ENCODE measurements at regions not wholly inside any gene's neighbourhood (a gene's known extent, or its start where the extent isn't known, plus 50 kb on each side); places are given as distances from the start of the nearest gene placed in this dataset.

DNA sequence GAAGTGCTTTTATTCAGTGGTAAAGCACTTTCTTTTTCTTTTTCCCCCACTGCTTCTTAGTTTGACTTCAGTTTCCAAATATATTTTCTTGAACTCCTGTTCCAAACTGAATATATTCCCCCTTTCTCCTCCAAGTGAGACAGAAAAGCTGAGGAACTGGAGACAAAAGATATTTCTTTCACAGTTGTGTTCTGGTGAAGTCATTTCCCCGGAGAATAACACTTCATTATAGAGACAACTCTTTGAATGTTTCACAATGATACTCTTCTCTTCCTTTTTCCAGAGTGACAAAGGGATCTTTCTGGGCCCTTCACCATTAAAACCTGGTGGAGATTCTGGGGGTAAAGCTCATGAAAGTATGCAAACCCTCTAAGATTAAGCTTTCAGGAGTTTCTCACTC, 860.8 kb upstream of the SLITRK5 start:
- no peak for TF ChIP-seq EP300 (IDR thresholded peaks at IDR 0.05)
- TF ChIP-seq, protein P1, sequence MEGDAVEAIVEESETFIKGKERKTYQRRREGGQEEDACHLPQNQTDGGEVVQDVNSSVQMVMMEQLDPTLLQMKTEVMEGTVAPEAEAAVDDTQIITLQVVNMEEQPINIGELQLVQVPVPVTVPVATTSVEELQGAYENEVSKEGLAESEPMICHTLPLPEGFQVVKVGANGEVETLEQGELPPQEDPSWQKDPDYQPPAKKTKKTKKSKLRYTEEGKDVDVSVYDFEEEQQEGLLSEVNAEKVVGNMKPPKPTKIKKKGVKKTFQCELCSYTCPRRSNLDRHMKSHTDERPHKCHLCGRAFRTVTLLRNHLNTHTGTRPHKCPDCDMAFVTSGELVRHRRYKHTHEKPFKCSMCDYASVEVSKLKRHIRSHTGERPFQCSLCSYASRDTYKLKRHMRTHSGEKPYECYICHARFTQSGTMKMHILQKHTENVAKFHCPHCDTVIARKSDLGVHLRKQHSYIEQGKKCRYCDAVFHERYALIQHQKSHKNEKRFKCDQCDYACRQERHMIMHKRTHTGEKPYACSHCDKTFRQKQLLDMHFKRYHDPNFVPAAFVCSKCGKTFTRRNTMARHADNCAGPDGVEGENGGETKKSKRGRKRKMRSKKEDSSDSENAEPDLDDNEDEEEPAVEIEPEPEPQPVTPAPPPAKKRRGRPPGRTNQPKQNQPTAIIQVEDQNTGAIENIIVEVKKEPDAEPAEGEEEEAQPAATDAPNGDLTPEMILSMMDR (IDR thresholded peaks at IDR 0.05), result no peak
